HCT116 (cell line): ENCODE measurements at regions not wholly inside any gene's neighbourhood (a gene's known extent, or its start where the extent isn't known, plus 50 kb on each side); places are given as distances from the start of the nearest gene placed in this dataset.

Experiments used
- ATAC-seq: fragments of 200-7000 bp; cut with Tn5 transposase; 2 replicates; pipeline ENCODE4 v1.9.1; 2020; ENCODE audit warnings: mild to moderate bottlenecking, moderate library complexity
- BruUV-seq: library from RNA; stranded (reverse); fragments of 400-500 nt; replicated peaks from 2 replicates; lab custom pipeline; 2021; lab: Mats Ljungman, UMichigan
- CTCF ChIA-PET: fragments of 300-600 bp; sonication (Branson Sonifier 250); formaldehyde crosslinking; loops from one replicate; lab custom pipeline; 2021; ENCODE audit warnings: antibody characterized with exemption; lab: Charles Lee
- POLR2A ChIA-PET: fragments of 300-600, 350-600 bp; sonication (Branson Sonifier 250); formaldehyde crosslinking; loops from one replicate; lab custom pipeline; 2021; ENCODE audit warnings: antibody characterized with exemption; lab: Charles Lee
- RAD21 ChIA-PET, 2 experiments: fragments of 300-600 bp; sonication (Branson Sonifier 250); formaldehyde crosslinking; loops; one replicate each; lab custom pipeline; 2023; ENCODE audit warnings: low total read pairs in 2 of 2; ENCODE audit not compliant: uncharacterized antibody in 2 of 2, unreplicated experiment in 2 of 2, low non-redundant PET in 1 of 2; lab: Charles Lee
- DNase-seq: peaks from one replicate; pipeline ENCODE4 v3.0.0-alpha.2; 2010; ENCODE audit warnings: low read depth, low spot score
- H2AFZ ChIP-seq: fragments of 200-600 bp; shearing (Covaris generic), sonication (generic); 2 replicates; pipeline ENCODE4 v1.6.1; 2017; ENCODE audit warnings: low read depth, mixed run types, mixed read lengths, antibody characterized with exemption, low read length; ENCODE audit not compliant: poor library complexity, severe bottlenecking
- H3K27ac ChIP-seq: 2 replicates; pipeline ENCODE4 v1.5.1; 2012; ENCODE audit warnings: low read depth, low read length
- H3K27me3 ChIP-seq: fragments of 200-600 bp; sonication (generic); 2 replicates; pipeline ENCODE4 v1.6.1; 2016; ENCODE audit warnings: mixed run types, low read length, mixed read lengths; ENCODE audit not compliant: insufficient read depth
- H3K36me3 ChIP-seq, 2 experiments: fragments of 200-500 bp in 1 of 2; fragments of 200-600 bp in 1 of 2; sonication (Bioruptor generic) in 1 of 2; sonication (generic) in 1 of 2; 2 replicates each; pipeline versions ENCODE4 v1.5.1 to v1.6.1; 2014 to 2016; ENCODE audit warnings: low read length in 2 of 2, inconsistent platforms in 1 of 2, mixed read lengths in 1 of 2, mixed run types in 1 of 2; ENCODE audit not compliant: insufficient read depth in 2 of 2, control insufficient read depth in 1 of 2
- H3K4me1 ChIP-seq, 2 experiments: fragments of 200-600 bp in 1 of 2; sonication (generic) in 1 of 2; 2 replicates each; pipeline versions ENCODE4 v1.5.1 to v1.6.1; 2012 to 2017; ENCODE audit warnings: low read length in 2 of 2, inconsistent platforms in 1 of 2, mild to moderate bottlenecking in 1 of 2, mixed read lengths in 1 of 2, mixed run types in 1 of 2, moderate library complexity in 1 of 2; ENCODE audit not compliant: insufficient read depth in 2 of 2, control insufficient read depth in 1 of 2
- H3K4me2 ChIP-seq: fragments of 200-600 bp; sonication (generic); 2 replicates; pipeline ENCODE4 v1.6.1; 2017; ENCODE audit warnings: mixed run types, low read length, mixed read lengths
- H3K4me3 ChIP-seq, 2 experiments: fragments of 200-600 bp in 1 of 2; sonication (generic) in 1 of 2; replicated peaks in 1 of 2; 2 replicates each; pipeline ENCODE4 v1.5.1; 2011 to 2016; ENCODE audit warnings: low read length in 2 of 2, control low read depth in 1 of 2, low read depth in 1 of 2, mild to moderate bottlenecking in 1 of 2, mixed read lengths in 1 of 2, mixed run types in 1 of 2
- H3K79me2 ChIP-seq: fragments of 200-600 bp; sonication (generic); 2 replicates; pipeline ENCODE4 v1.6.1; 2017; ENCODE audit warnings: mild to moderate bottlenecking, mixed run types, low read length, moderate library complexity, mixed read lengths; ENCODE audit not compliant: insufficient read depth
- H3K9ac ChIP-seq: fragments of 200-600 bp; sonication (generic); 2 replicates; pipeline ENCODE4 v1.6.1; 2016; ENCODE audit warnings: low read length, mixed read lengths
- H3K9me2 ChIP-seq: fragments of 200-600 bp; sonication (generic), shearing (Covaris generic); 2 replicates; pipeline ENCODE4 v1.6.1; 2017; ENCODE audit warnings: mixed run types, mild to moderate bottlenecking, moderate library complexity; ENCODE audit not compliant: insufficient read depth
- H3K9me3 ChIP-seq, 2 experiments: fragments of 200-500 bp in 1 of 2; fragments of 200-600 bp in 1 of 2; sonication (Bioruptor generic) in 1 of 2; sonication (generic) in 1 of 2; 2 replicates each; pipeline ENCODE4 v1.6.1; 2014 to 2017; ENCODE audit warnings: low read length in 2 of 2, mixed read lengths in 2 of 2, inconsistent platforms in 1 of 2, low read depth in 1 of 2, mild to moderate bottlenecking in 1 of 2, mixed run types in 1 of 2, moderate library complexity in 1 of 2; ENCODE audit not compliant: control insufficient read depth in 1 of 2, insufficient read depth in 1 of 2
- H4K20me1 ChIP-seq: fragments of 200-600 bp; sonication (generic), shearing (Covaris generic); 2 replicates; pipeline ENCODE4 v1.6.1; 2017; ENCODE audit warnings: mixed run types, mild to moderate bottlenecking, moderate library complexity; ENCODE audit not compliant: insufficient read depth
- ATF3 ChIP-seq: IDR thresholded peaks from 2 replicates; pipeline ENCODE4 v1.6.1; 2012
- CBX3 ChIP-seq: IDR thresholded peaks from 2 replicates; pipeline ENCODE4 v1.6.1; 2012; ENCODE audit warnings: low read depth
- CEBPB ChIP-seq: IDR thresholded peaks from 2 replicates; pipeline ENCODE4 v1.6.1; 2012; ENCODE audit warnings: low read depth
- EGR1 ChIP-seq: IDR thresholded peaks from 2 replicates; pipeline ENCODE4 v1.6.1; 2012; ENCODE audit warnings: low read depth
- EZH2 ChIP-seq: fragments of 200-600 bp; sonication (generic); IDR thresholded peaks from 2 replicates; pipeline ENCODE4 v1.6.1; 2017; ENCODE audit warnings: antibody characterized with exemption, mixed run types
- EZH2phosphoT487 ChIP-seq: fragments of 200-600 bp; IDR thresholded peaks from 2 replicates; pipeline ENCODE4 v1.6.1; 2018; ENCODE audit warnings: antibody characterized with exemption, borderline replicate concordance
- FOSL1 ChIP-seq: IDR thresholded peaks from 2 replicates; pipeline ENCODE4 v1.6.1; 2012; ENCODE audit warnings: low read depth
- POLR2A ChIP-seq: IDR thresholded peaks from 2 replicates; pipeline ENCODE4 v1.7.0; 2011; ENCODE audit warnings: borderline replicate concordance; ENCODE audit not compliant: insufficient read depth, insufficient read length; ENCODE audit errors: extremely low read depth
- RAD21 ChIP-seq: IDR thresholded peaks from 2 replicates; pipeline ENCODE4 v1.6.1; 2012; ENCODE audit warnings: low read depth, mild to moderate bottlenecking
- SIN3A ChIP-seq: IDR thresholded peaks from 2 replicates; pipeline ENCODE4 v1.6.1; 2012; ENCODE audit warnings: low read depth
- SP1 ChIP-seq: IDR thresholded peaks from 2 replicates; pipeline ENCODE4 v1.6.1; 2012; ENCODE audit warnings: low read depth
- SRF ChIP-seq: IDR thresholded peaks from 2 replicates; pipeline ENCODE4 v1.6.1; 2012; ENCODE audit warnings: low read depth
- TCF7L2 ChIP-seq: IDR thresholded peaks from 2 replicates; pipeline ENCODE4 v1.7.0; 2011; ENCODE audit warnings: borderline replicate concordance, inconsistent platforms; ENCODE audit not compliant: insufficient read depth, insufficient read length; ENCODE audit errors: extremely low read depth
- YY1 ChIP-seq: IDR thresholded peaks from 2 replicates; pipeline ENCODE4 v1.6.1; 2011; ENCODE audit warnings: low read length, low read depth, moderate library complexity, mild to moderate bottlenecking; ENCODE audit not compliant: insufficient replicate concordance; ENCODE audit errors: extremely low read depth
- ZNF274 ChIP-seq: fragments of 200-500 bp; sonication (Bioruptor generic); IDR thresholded peaks from 2 replicates; pipeline ENCODE4 v1.6.1; 2014; ENCODE audit warnings: mild to moderate bottlenecking, low read depth, low read length, inconsistent platforms
- intact Hi-C: fragments of 100-400 bp; cut with micrococcal nuclease; formaldehyde crosslinking; loops from 2 replicates; pipeline ENCODE4 v1.10.0; 2022
- TF ChIP-seq, protein P1 (sequence below): IDR thresholded peaks from 2 replicates; pipeline ENCODE4 v1.6.1; 2012; ENCODE audit warnings: low read depth
- TF ChIP-seq, protein P2 (sequence below): IDR thresholded peaks from 2 replicates; pipeline ENCODE4 v1.6.1; 2012

DNA sequence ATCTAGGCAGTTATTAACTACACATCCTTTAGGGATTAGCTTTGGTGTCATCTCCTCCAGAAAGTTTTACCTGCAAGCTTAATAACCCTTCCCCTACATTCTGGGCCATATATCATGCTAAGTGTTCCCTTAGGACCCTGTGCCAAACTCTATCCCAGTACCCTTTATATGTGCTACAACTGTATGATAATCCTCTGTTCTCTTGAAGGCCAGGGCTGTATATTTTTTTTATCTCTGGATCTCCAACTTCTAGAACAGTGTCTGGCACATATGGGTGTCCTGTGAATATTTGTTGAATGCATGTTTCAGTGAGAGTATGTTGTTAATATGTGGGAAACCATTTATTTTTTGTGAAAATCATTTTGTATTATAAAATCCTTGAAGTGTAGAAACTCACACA is 106.7 kb downstream of the PPM1A start:
- H3K4me1 ChIP-seq, result no peaks in the 10 kb centered on the region
- no peak overlapping the region for H3K4me2 ChIP-seq
- ChIA-PET CTCF (no interaction called here), RAD21 (no interaction called here), POLR2A (no interaction called here)
- H3K9me3 ChIP-seq, result no peaks in the 10 kb centered on the region
- no peak overlapping the region for H3K9ac ChIP-seq
- ATAC-seq (no peak), DNase-seq (no peak)
- intact Hi-C loops, result no loop called here
- no peaks in the 10 kb centered on the region for H3K27me3 ChIP-seq
- no peaks in the 10 kb centered on the region for H3K9me2 ChIP-seq
- H3K79me2 ChIP-seq, result no peaks in the 10 kb centered on the region
- BruUV-seq, result no TSS peak
- no peaks in the 10 kb centered on the region for H4K20me1 ChIP-seq
- H2AFZ ChIP-seq, result no peak overlapping the region
- TF ChIP-seq FOSL1, result no peak
- TF ChIP-seq POLR2A, result no peak
- TF ChIP-seq EZH2, result no peak
- TF ChIP-seq EGR1, result no peak
- no peak for TF ChIP-seq TCF7L2
- TF ChIP-seq SP1, result no peak
- no peak for TF ChIP-seq CEBPB
- TF ChIP-seq ATF3, result no peak
- no peak for TF ChIP-seq CBX3
- no peak for TF ChIP-seq RAD21
- no peak for TF ChIP-seq SRF
- TF ChIP-seq SIN3A, result no peak
- TF ChIP-seq EZH2phosphoT487, result no peak
- TF ChIP-seq YY1, result no peak
- TF ChIP-seq, protein P1, sequence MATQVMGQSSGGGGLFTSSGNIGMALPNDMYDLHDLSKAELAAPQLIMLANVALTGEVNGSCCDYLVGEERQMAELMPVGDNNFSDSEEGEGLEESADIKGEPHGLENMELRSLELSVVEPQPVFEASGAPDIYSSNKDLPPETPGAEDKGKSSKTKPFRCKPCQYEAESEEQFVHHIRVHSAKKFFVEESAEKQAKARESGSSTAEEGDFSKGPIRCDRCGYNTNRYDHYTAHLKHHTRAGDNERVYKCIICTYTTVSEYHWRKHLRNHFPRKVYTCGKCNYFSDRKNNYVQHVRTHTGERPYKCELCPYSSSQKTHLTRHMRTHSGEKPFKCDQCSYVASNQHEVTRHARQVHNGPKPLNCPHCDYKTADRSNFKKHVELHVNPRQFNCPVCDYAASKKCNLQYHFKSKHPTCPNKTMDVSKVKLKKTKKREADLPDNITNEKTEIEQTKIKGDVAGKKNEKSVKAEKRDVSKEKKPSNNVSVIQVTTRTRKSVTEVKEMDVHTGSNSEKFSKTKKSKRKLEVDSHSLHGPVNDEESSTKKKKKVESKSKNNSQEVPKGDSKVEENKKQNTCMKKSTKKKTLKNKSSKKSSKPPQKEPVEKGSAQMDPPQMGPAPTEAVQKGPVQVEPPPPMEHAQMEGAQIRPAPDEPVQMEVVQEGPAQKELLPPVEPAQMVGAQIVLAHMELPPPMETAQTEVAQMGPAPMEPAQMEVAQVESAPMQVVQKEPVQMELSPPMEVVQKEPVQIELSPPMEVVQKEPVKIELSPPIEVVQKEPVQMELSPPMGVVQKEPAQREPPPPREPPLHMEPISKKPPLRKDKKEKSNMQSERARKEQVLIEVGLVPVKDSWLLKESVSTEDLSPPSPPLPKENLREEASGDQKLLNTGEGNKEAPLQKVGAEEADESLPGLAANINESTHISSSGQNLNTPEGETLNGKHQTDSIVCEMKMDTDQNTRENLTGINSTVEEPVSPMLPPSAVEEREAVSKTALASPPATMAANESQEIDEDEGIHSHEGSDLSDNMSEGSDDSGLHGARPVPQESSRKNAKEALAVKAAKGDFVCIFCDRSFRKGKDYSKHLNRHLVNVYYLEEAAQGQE, result no peak
- TF ChIP-seq ZNF274, result no peak
- TF ChIP-seq, protein P2, sequence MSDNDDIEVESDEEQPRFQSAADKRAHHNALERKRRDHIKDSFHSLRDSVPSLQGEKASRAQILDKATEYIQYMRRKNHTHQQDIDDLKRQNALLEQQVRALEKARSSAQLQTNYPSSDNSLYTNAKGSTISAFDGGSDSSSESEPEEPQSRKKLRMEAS, result no peak
- H3K36me3 ChIP-seq, result no peaks in the 10 kb centered on the region
- no peak overlapping the region for H3K27ac ChIP-seq
- H3K4me3 ChIP-seq, result no peak overlapping the region
